ENCODE measurements at regions not wholly inside any gene's neighbourhood (a gene's known extent, or its start where the extent isn't known, plus 50 kb on each side); places are given as distances from the start of the nearest gene placed in this dataset.

- Histone ChIP-seq H3K27ac (ENCODE audit: low read depth, low read length, poor library complexity, severe bottlenecking) (no peak overlapping the region), H3K4me2 (ENCODE audit: low read length) (no peak overlapping the region), H3K4me1 (ENCODE audit: insufficient read depth, low read length, poor library complexity, severe bottlenecking) (no peaks in the 10 kb centered on the region), H3K9me2 (ENCODE audit: insufficient read depth, low read length) (no peaks in the 10 kb centered on the region), H3K9me3 (ENCODE audit: low read length) (peaks cover 5% of the 10 kb centered on the region; the same call in 1 of the 2 replicates), H3K36me3 (ENCODE audit: insufficient read depth, low read length) (no peaks in the 10 kb centered on the region), H3K79me2 (ENCODE audit: insufficient read depth, low read depth, low read length) (no peaks in the 10 kb centered on the region), H2AFZ (ENCODE audit: low read length) (no peak overlapping the region), H3K4me3 (ENCODE audit: low read depth, low read length, poor library complexity, severe bottlenecking) (no peak overlapping the region), H4K20me1 (ENCODE audit: insufficient read depth, low read length) (no peaks in the 10 kb centered on the region)
- no TSS peak for BruUV-seq (replicated peaks)
- CTCF ChIA-PET (ENCODE audit: unreplicated experiment) = no interaction called here
- TF ChIP-seq EZH2phosphoT487 (IDR thresholded peaks at IDR 0.05; ENCODE audit: borderline replicate concordance, low read depth, low read length) = no peak
- TF ChIP-seq, protein P1, sequence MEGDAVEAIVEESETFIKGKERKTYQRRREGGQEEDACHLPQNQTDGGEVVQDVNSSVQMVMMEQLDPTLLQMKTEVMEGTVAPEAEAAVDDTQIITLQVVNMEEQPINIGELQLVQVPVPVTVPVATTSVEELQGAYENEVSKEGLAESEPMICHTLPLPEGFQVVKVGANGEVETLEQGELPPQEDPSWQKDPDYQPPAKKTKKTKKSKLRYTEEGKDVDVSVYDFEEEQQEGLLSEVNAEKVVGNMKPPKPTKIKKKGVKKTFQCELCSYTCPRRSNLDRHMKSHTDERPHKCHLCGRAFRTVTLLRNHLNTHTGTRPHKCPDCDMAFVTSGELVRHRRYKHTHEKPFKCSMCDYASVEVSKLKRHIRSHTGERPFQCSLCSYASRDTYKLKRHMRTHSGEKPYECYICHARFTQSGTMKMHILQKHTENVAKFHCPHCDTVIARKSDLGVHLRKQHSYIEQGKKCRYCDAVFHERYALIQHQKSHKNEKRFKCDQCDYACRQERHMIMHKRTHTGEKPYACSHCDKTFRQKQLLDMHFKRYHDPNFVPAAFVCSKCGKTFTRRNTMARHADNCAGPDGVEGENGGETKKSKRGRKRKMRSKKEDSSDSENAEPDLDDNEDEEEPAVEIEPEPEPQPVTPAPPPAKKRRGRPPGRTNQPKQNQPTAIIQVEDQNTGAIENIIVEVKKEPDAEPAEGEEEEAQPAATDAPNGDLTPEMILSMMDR (conservative IDR thresholded peaks at IDR 0.05; ENCODE audit: low read length) = no peak
- intact Hi-C loops (cut with micrococcal nuclease; ENCODE audit: unreplicated experiment) = no loop called here
- POLR2A ChIA-PET = no interaction called here
- no peak for DNase-seq (ENCODE audit: low spot score)
Observed at GRCh38 chr11:104652996-104653395, 245.3 kb downstream of the CASP12 start.

GRCh38 chr11:104650234-104650633, 248.0 kb downstream of the CASP12 start:
- Histone ChIP-seq H2AFZ (ENCODE audit: low read length) (no peak overlapping the region), H3K27ac (ENCODE audit: low read depth, low read length, poor library complexity, severe bottlenecking) (no peak overlapping the region), H3K36me3 (ENCODE audit: insufficient read depth, low read length) (no peaks in the 10 kb centered on the region), H3K4me3 (ENCODE audit: low read depth, low read length, poor library complexity, severe bottlenecking) (no peak overlapping the region), H4K20me1 (ENCODE audit: insufficient read depth, low read length) (no peaks in the 10 kb centered on the region), H3K4me2 (ENCODE audit: low read length) (no peak overlapping the region), H3K9me2 (ENCODE audit: insufficient read depth, low read length) (no peaks in the 10 kb centered on the region), H3K4me1 (ENCODE audit: insufficient read depth, low read length, poor library complexity, severe bottlenecking) (no peaks in the 10 kb centered on the region), H3K79me2 (ENCODE audit: insufficient read depth, low read depth, low read length) (no peaks in the 10 kb centered on the region), H3K9me3 (ENCODE audit: low read length) (peaks cover 5% of the 10 kb centered on the region; the same call in 1 of the 2 replicates)
- TF ChIP-seq, protein P1 (conservative IDR thresholded peaks at IDR 0.05; ENCODE audit: low read length) = no peak
- TF ChIP-seq EZH2phosphoT487 (IDR thresholded peaks at IDR 0.05; ENCODE audit: borderline replicate concordance, low read depth, low read length) = no peak
- POLR2A ChIA-PET = no interaction called here
- intact Hi-C loops (cut with micrococcal nuclease; ENCODE audit: unreplicated experiment) = no loop called here
- peak; percentile 60 for DNase-seq (ENCODE audit: low spot score)
- CTCF ChIA-PET (ENCODE audit: unreplicated experiment) = no interaction called here
- BruUV-seq (replicated peaks) = no TSS peak

- no peaks in the 10 kb centered on the region for H3K4me1 ChIP-seq (ENCODE audit: insufficient read depth, low read length, poor library complexity, severe bottlenecking)
- peaks cover 5% of the 10 kb centered on the region; the same call in 1 of the 2 replicates for H3K9me3 ChIP-seq (ENCODE audit: low read length)
- no peaks in the 10 kb centered on the region for H3K9me2 ChIP-seq (ENCODE audit: insufficient read depth, low read length)
- BruUV-seq (replicated peaks) = no TSS peak
- CTCF ChIA-PET (ENCODE audit: unreplicated experiment) = no interaction called here
- TF ChIP-seq EZH2phosphoT487 (IDR thresholded peaks at IDR 0.05; ENCODE audit: borderline replicate concordance, low read depth, low read length) = no peak
- TF ChIP-seq, protein P1 (conservative IDR thresholded peaks at IDR 0.05; ENCODE audit: low read length) = no peak
- no peaks in the 10 kb centered on the region for H4K20me1 ChIP-seq (ENCODE audit: insufficient read depth, low read length)
- intact Hi-C loops (cut with micrococcal nuclease; ENCODE audit: unreplicated experiment) = no loop called here
- H2AFZ ChIP-seq (ENCODE audit: low read length) = no peak overlapping the region
- no peaks in the 10 kb centered on the region for H3K79me2 ChIP-seq (ENCODE audit: insufficient read depth, low read depth, low read length)
- H3K4me2 ChIP-seq (ENCODE audit: low read length) = no peak overlapping the region
- DNase-seq (ENCODE audit: low spot score) = no peak
- H3K4me3 ChIP-seq (ENCODE audit: low read depth, low read length, poor library complexity, severe bottlenecking) = no peak overlapping the region
- H3K27ac ChIP-seq (ENCODE audit: low read depth, low read length, poor library complexity, severe bottlenecking) = no peak overlapping the region
- no peaks in the 10 kb centered on the region for H3K36me3 ChIP-seq (ENCODE audit: insufficient read depth, low read length)
- POLR2A ChIA-PET = no interaction called here
Observed at GRCh38 chr11:104649002-104649401, 249.3 kb downstream of the CASP12 start.
